Ovary (tissue), 3 donors: ENCODE measurements at regions not wholly inside any gene's neighbourhood (a gene's known extent, or its start where the extent isn't known, plus 50 kb on each side); places are given as distances from the start of the nearest gene placed in this dataset.

Experiments
- CTCF ChIP-seq, 3 donors: fragments of 450-650 bp in 2 of 3; fragments of 200-600 bp in 1 of 3; IDR thresholded peaks; one replicate each; pipeline versions ENCODE4 v1.5.1 to v1.8.0; 2016 to 2022; ENCODE audit warnings: antibody characterized with exemption in 3 of 3, mild to moderate bottlenecking in 1 of 3
- EP300 ChIP-seq: sonication (generic); formaldehyde crosslinking; IDR thresholded peaks from one replicate; pipeline ENCODE4 v1.6.1; 2017; ENCODE audit warnings: antibody characterized with exemption
- POLR2A ChIP-seq: fragments of 450-650 bp; IDR thresholded peaks from one replicate; pipeline ENCODE4 v1.6.1; 2017; ENCODE audit warnings: antibody characterized with exemption, mild to moderate bottlenecking, moderate library complexity
- donor health status: DM: no; HTN: no; CAD: no.

DNA sequence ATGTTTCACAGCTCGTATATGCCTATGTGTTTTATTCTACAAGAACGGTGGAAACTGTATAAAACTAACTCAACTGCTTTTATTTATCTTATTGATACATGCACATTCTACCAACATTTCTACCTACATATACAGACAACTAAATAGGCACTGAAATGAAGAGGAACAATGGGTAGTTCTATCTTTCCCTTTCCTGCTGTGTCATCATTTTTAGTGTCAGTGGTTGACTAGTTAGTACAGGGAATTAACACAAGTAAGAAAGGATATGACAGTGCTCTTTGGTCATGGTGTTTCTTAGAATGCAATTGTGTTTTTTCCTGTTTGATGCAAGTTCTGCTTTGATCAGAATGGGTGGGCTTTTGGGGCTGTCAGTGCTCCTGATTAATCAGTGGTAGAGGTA lies 293.8 kb upstream of the CTSO start:
- no peak for TF ChIP-seq POLR2A
- TF ChIP-seq EP300: no peak
- TF ChIP-seq CTCF (IDR thresholded peaks at IDR 0.05): no peak
